Breast epithelium (tissue), 4 donors: ENCODE measurements at regions not wholly inside any gene's neighbourhood (a gene's known extent, or its start where the extent isn't known, plus 50 kb on each side); places are given as distances from the start of the nearest gene placed in this dataset.

Experiments
- DNase-seq, 2 donors: peaks; one replicate each; pipeline ENCODE4 v3.0.0-alpha.2; 2019; ENCODE audit warnings: low spot score in 2 of 2
- H3K27ac ChIP-seq, 2 donors: fragments of 200-600 bp; sonication (generic) in 1 of 2; one replicate each; pipeline ENCODE4 v1.5.1; 2016 to 2019; ENCODE audit warnings: mild to moderate bottlenecking in 1 of 2
- H3K27me3 ChIP-seq, 2 donors: fragments of 200-600 bp; sonication (generic) in 1 of 2; one replicate each; pipeline versions ENCODE4 v1.5.1 to v1.6.0; 2017 to 2019; ENCODE audit warnings: control low read depth in 1 of 2, mild to moderate bottlenecking in 1 of 2
- H3K36me3 ChIP-seq: fragments of 200-600 bp; one replicate; pipeline ENCODE4 v1.5.1; 2019
- H3K4me1 ChIP-seq, 2 donors: fragments of 200-600 bp; sonication (generic); one replicate each; pipeline ENCODE4 v1.5.1; 2016 to 2019; ENCODE audit warnings: control low read depth in 1 of 2
- H3K4me3 ChIP-seq, 3 donors: fragments of 200-600 bp; sonication (generic); 1 replicate in 2 of 3; 2 replicates in 1 of 3; pipeline ENCODE4 v1.5.1; 2016 to 2019; ENCODE audit warnings: mild to moderate bottlenecking in 3 of 3, moderate library complexity in 2 of 3
- H3K9me3 ChIP-seq, 2 donors: fragments of 200-600 bp; sonication (generic) in 1 of 2; one replicate each; pipeline ENCODE4 v1.5.1; 2016 to 2019; ENCODE audit warnings: control low read depth in 1 of 2
- CTCF ChIP-seq, 3 donors: fragments of 450-650 bp; IDR thresholded peaks; one replicate each; pipeline ENCODE4 v1.5.1; 2016 to 2017; ENCODE audit warnings: antibody characterized with exemption in 3 of 3, mild to moderate bottlenecking in 3 of 3, moderate library complexity in 3 of 3
- POLR2A ChIP-seq: fragments of 450-650 bp; IDR thresholded peaks from one replicate; pipeline ENCODE4 v1.6.1; 2016; ENCODE audit warnings: antibody characterized with exemption, mild to moderate bottlenecking, moderate library complexity
- POLR2AphosphoS5 ChIP-seq, 3 donors: sonication (generic); formaldehyde crosslinking; IDR thresholded peaks; one replicate each; pipeline ENCODE4 v1.6.1; 2017; ENCODE audit warnings: antibody characterized with exemption in 3 of 3
- intact Hi-C: fragments of 100-400 bp; cut with DNase I; formaldehyde crosslinking; loops from one replicate; pipeline ENCODE4 v1.15.1; 2023; ENCODE audit warnings: low total_unique reads

GRCh38 chr5:167452136-167452535 is 839.3 kb upstream of the WWC1 start:
- H3K4me3 ChIP-seq: no peak overlapping the region
- no peaks in the 10 kb centered on the region for H3K4me1 ChIP-seq
- no peak for TF ChIP-seq POLR2AphosphoS5 (IDR thresholded peaks at IDR 0.05)
- TF ChIP-seq POLR2A: no peak
- no peak for TF ChIP-seq CTCF (IDR thresholded peaks at IDR 0.05)
- intact Hi-C loops: no loop called here
- H3K9me3 ChIP-seq: no peaks in the 10 kb centered on the region
- no peak for DNase-seq
- H3K27me3 ChIP-seq: no peaks in the 10 kb centered on the region
- H3K36me3 ChIP-seq: no peaks in the 10 kb centered on the region
- no peak overlapping the region for H3K27ac ChIP-seq

- Histone ChIP-seq H3K27ac (no peak overlapping the region), H3K4me3 (no peak overlapping the region), H3K9me3 (no peaks in the 10 kb centered on the region), H3K4me1 (no peaks in the 10 kb centered on the region), H3K36me3 (no peaks in the 10 kb centered on the region), H3K27me3 (no peaks in the 10 kb centered on the region)
- intact Hi-C loops: no loop called here
- TF ChIP-seq POLR2AphosphoS5 (IDR thresholded peaks at IDR 0.05): no peak
- TF ChIP-seq CTCF (IDR thresholded peaks at IDR 0.05): no peak
- TF ChIP-seq POLR2A: no peak
- no peak for DNase-seq
These were observed 838.0 kb upstream of the WWC1 start for GRCh38 chr5:167453246-167454030.

GRCh38 chr5:167458412-167458811 is 833.0 kb upstream of the WWC1 start:
- intact Hi-C loops: no loop called here
- H3K4me3 ChIP-seq: no peak overlapping the region
- H3K36me3 ChIP-seq: no peaks in the 10 kb centered on the region
- H3K4me1 ChIP-seq: no peaks in the 10 kb centered on the region
- no peaks in the 10 kb centered on the region for H3K27me3 ChIP-seq
- no peak for DNase-seq
- H3K9me3 ChIP-seq: peaks cover 5 to 9% of the 10 kb centered on the region in 2 donors
- H3K27ac ChIP-seq: no peak overlapping the region
- no peak for TF ChIP-seq POLR2AphosphoS5 (IDR thresholded peaks at IDR 0.05)

- H3K9me3 ChIP-seq: peaks cover 5 to 9% of the 10 kb centered on the region in 2 donors
- H3K4me1 ChIP-seq: no peaks in the 10 kb centered on the region
- H3K36me3 ChIP-seq: no peaks in the 10 kb centered on the region
- intact Hi-C loops: no loop called here
- H3K4me3 ChIP-seq: no peak overlapping the region
- no peak for DNase-seq
- TF ChIP-seq POLR2AphosphoS5 (IDR thresholded peaks at IDR 0.05): no peak
- no peak for TF ChIP-seq CTCF (IDR thresholded peaks at IDR 0.05)
- TF ChIP-seq POLR2A: no peak
- H3K27me3 ChIP-seq: no peaks in the 10 kb centered on the region
- H3K27ac ChIP-seq: no peak overlapping the region
These were observed 830.9 kb upstream of the WWC1 start for GRCh38 chr5:167460449-167461020.

- Histone ChIP-seq H3K4me1 (no peaks in the 10 kb centered on the region), H3K27me3 (no peaks in the 10 kb centered on the region), H3K4me3 (no peak overlapping the region), H3K36me3 (no peaks in the 10 kb centered on the region), H3K27ac (no peak overlapping the region), H3K9me3 (peaks cover 5 to 9% of the 10 kb centered on the region in 2 donors)
- intact Hi-C loops: no loop called here
- TF ChIP-seq POLR2AphosphoS5 (IDR thresholded peaks at IDR 0.05) (no peak), CTCF (IDR thresholded peaks at IDR 0.05) (no peak), POLR2A (no peak)
- no peak for DNase-seq
These were observed 827.5 kb upstream of the WWC1 start for GRCh38 chr5:167463939-167464338.
